DMS 273 treated with DMSO at 0.1 percent for 48 hours (cell line): ENCODE measurements at regions not wholly inside any gene's neighbourhood (a gene's known extent, or its start where the extent isn't known, plus 50 kb on each side); places are given as distances from the start of the nearest gene placed in this dataset.

Experiments used
- DNase-seq: peaks from one replicate; lab custom pipeline; 2025; lab: John Stamatoyannopoulos, UW

DNA sequence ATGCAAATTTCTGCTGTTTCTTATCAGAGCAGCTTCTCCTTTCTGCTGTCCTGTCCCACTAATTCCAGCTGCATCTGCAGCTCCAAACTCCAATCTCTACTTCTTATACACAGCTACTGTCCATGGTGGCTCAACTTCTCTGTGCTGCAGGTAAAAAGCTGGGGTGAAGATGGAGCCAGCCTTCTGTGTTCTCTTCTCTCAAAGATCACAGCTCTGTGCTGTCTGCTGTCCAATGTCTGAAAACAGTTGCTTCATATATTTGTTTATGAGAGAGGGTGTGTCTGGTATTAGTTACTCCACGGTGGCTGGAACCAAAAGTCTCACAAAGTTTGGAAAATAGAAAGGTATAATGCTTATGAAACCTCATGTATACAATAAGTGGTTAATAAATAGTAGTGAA lies 445.8 kb upstream of the TBX3 start:
- DNase-seq: no peak

DNA sequence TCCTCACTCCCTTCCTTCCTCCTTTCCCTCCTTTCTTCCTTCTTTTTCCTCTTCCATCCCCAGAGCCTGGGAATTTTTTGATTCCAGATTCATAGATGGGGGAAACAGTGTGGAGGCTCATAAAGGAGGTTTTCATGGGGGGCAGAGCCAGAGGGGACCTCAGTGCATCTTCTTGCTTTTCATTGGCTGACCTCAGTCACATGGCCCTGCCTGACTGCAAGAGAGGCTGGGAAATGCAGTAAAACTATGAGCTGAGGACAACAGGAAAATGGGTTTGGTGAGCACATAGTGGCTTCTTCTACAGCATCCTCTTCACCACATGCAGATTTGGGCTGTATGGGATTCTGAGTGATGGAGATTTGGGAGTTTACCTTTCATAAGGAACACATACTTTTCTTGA lies 437.1 kb upstream of the TBX3 start:
- no peak for DNase-seq

DNA sequence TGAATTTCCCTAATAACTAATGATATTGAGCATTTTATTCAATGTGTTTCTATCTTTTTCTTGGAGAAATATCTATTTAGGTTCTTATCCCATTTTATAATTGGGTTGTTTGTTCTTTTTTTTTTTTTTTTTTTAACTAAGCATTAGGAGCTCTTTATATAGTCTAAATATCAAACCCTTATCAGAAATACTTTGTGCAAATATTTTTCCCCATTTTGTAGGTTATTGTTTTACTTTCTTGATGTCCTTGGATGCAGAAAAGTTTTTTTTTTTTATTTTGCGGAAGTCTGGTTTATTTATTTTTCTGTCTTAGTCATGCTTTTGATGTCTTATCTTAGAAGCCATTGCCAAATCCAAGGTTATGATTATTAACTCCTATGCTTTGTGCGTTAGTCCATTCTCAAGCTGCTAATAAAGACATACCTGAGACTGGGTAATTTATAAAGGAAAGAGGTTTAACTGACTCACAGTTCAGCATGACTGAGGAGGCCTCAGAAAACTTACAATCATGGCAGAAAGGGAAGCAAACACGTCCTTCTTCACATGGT lies 434.3 kb upstream of the TBX3 start:
- DNase-seq: no peak

DNA sequence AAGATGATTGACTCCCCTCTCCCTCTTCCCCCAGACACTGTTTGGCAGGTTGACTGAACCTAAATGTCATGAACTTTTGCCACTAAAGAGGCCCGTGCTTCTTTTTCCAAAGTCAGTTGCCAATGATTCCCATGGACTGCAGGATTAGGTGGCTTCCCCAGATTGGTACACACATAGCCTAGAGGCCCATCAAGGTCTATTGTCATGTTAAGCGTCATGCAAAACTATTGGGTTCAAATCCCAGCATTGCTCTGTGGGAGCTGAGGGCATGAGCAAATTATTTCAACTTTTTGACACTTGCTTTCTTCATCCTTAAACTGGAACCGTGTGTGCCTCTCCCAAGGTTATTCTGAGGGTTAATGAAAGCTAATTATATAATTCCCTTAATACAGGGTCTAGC lies 430.2 kb upstream of the TBX3 start:
- no peak for DNase-seq

DNA sequence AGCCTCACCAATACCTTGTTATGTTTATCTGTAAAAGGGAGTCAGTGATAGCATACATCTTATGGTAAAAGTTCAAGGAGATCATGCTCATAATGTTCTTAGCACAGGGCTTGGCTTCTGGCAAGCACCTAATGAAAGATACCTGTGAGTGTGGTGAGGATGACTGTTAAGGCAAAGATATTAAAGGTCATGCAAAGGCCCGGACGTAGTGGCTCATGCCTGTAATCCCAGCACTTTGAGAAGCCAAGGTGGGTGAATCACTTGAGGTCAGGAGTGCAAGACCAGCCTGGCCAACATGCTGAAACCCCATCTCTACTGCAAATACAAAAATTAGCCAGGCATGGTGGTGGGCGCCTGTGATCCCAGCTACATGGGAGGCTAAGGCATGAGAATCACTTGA lies 425.9 kb upstream of the TBX3 start:
- DNase-seq: no peak

DNA sequence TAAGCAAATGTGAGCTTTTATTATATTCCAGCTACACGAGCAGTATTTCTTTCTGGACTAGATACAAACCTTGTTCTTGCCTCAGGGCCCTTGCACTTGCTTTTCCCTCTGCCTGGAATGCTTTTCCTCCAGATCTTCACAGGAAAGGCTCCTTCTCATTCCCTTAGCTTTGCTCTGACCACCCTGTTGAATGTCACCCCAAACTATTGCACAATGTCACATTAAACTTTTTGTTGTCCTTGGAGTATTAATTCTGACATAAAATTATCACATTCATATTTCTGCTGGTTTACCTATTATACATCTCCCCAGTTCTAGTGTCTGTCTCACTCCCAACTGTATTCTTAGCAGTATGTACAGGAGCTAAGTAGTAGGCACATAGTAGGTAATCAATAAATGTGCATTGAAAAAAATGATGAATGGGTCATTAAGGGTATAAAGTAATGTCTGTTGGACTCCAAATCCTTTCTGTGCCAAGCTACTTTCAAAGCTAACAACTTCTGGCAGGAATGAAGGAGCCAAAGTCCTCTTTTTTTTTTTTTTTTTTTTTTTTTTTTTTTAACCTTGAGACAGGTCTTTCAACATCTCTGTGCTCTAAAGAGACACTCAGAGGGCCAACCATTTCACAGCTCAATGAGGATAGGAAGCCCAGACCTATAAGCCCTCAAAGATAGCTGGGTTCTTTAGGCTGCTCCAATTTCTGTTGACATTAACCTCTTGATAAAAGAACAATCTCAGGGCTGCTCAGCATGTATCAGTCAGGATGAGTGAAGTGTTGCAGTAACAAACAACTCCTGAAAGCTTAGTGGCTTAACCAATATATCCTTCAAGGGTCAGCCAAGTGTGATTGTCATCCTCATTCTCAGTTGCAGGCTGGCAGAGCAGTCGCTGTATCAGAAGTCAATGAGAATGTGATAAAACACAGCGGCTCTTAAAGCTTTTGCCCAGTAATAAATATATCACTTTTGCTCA lies 424.4 kb upstream of the TBX3 start:
- no peak for DNase-seq

DNA sequence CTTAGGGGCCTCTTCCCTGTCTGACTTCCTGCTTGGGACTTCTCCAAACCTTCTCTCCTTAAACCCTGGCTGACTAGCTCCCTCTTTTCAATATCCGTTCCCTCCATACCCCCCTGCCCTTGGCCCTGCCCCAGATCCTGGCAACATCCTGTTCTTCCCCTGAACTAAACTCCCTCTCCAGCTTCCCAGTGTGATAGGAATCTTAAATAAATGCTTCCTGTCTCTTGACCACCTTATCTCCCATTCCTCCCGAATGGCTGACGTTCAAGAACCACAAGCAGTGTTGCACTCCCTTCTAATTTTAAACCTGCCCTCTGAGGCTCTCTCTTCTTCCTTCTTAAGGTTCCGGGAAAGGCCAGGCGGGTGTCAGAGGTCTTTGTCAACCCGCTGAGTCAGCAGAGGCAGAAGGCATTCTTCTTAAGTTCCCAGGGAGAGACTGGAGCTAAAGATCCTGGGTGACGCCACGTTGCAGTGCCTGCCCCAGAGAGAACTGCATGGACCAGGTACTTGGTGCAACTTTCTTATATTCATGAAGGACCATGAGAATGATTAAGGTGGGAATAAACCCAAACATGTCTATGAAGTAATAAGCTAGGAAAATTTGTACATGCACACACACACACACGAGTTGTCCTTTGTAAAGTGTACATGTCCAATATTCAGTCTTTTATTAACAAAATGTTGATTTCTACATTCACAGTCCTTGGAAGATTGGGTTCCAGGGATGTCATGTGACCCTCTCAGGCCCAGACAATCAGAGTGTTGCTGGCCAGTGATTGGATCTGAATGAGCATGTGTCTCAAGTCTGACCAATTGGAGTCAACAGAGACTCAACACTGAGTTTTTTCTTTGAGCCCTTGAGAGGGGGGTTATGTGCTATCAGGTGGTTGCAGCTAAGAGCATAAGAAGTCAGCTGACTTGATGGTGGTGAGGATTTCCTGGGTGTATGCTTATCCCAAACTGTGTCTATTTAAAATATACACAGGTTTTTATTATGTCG lies 420.2 kb upstream of the TBX3 start:
- no peak for DNase-seq

DNA sequence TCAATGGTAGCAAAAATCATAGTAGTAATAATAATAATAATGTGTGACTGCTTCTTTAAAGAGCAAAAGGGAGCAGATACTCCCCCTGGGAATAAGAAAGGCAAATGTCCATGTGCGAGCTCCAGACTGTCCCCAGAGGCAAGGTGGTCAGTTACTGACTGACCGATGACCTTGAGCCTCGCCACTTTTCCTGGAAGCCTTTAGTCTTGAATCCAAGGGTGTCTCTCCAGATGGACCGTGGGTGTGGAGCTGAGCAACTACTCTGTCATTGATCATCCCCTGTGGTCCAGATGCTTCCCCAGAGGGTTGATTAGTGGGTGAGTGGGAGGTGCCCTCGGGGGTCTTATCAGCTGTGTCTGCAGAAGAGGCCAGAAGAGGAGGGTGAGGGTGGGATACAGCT lies 418.5 kb upstream of the TBX3 start:
- no peak for DNase-seq

DNA sequence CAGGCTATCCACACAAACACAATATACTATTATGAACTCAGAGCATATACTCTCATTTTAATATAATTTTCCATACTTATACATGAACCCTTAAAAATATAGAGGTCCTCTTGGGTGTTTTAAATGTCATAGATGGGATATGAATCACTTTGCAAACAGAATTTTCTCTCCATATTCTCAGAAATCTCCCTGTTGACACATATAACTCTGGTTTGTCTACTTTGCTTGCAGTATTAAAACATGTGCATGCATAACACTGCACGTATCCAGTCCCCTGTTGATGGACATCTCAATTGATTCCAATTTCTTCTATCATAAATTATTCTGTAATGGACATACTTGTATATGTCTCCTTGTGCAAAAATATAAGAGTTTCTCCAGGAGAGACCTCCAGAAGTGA lies 417.5 kb upstream of the TBX3 start:
- no peak for DNase-seq

DNA sequence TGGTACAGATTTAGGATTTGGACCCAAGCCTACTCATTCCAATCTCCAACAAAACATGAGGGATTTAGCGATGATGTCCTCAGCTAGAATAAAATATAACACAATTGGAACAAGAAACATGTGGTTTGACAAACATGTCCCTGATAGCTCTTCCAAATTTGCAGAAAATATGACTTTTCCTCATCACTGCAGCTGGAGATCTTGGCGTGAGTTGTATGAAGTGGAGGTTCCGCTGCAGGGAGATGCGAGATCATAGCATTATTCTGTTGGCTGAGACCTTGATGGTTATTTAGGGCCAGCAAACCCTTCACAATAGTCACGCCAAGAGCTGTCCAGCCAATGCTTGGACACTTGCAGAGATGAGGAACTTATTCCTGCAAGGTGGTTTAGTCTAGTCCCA lies 413.4 kb upstream of the TBX3 start:
- no peak for DNase-seq

DNA sequence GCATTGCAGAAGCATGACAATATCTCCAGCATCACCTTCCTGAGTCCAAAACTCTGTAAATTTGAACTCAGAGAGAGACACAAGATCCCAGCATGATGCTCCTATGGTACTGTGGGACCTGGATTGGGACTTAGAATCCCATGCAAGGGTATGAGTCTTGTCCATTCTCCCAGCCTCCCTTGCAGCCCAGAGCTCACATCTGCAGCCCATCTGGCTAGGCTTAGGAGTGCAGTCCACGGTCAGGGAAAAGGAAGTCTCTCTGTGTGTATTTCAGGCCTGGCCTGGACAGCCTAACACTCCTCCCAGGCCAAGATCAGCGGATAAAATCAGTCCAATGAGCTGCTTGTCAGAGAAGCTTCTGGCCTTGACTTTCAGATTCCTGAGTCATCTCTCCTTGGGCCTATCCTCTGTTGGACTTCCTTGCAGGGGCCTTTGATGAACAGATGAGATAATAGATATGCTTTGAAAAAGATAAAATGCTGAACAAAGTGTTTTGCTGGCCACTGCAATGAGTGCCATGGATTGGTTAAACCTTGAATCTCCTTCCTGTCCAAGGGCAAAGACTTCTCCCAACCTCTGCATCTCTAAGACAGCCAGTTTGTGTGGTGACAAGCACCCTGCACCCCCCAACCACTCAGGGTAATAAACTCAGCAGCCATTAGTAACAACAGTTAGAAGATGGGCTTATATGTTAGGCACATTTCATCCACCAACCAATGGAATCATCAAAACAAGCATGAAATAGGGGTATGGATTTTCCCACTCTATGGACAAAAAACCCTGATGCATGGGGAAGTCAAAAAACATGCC lies 412.8 kb upstream of the TBX3 start:
- DNase-seq: no peak

DNA sequence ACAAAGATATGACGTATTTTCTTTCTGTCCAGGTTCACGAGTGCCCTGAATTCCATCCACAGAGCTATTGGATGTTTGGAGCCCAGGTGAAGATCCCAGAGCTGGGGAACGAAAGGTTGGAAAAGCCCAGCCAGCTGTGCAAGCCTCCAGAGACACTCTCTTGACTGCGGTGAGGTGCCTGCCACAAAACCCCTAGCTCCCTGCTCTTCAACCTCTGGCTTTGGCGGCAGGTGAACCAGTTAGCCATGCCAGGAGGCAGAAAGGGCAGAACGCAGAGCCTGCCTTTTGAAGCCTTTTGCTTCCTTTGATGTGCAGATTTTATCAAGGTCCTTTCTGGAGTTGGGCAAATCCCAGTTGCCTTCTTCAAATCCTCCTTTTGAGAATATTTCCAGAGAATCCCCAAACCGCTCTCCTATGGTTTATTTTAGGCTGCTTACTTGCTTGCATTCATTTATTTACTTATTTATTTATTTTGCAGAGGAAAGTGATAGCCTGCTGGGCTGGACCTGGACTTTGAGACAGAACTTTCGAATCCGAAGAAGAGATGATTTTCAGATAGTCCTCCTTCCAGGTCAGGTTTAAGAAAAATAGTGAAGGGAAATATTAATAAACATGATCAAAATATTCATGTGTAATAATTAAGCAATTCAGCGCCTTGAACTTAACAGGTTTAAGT lies 411.2 kb upstream of the TBX3 start:
- DNase-seq: no peak

DNA sequence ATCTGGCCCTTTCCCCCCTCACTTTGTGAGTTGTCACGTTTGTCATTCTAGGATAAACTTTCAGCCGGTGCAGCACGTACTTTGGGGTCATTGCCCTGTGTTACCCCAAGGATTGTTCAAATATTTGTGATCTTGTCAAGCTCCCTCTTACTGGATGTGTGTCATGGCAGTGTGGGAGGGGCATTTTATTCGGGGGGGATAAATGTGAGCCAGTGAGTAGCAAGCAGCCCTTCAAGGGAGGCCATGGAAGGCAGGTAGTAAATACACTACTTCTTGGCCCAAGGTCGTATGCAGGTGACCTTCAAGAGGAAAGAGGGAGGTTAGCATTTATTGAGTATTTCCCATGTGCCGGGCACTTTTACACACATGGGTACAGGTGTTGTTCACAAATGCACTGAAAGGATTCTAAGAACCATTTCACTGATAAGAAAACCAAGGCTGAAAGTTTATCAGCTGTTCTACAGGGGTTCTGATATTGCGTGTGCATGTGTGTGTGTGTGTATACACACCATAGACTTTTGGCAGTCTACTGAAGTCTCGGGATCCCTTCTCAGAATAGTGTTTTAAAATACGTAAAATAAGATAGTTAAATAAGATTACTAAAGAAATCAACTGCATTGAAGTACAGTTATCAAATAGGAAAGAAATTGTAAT lies 410.3 kb upstream of the TBX3 start:
- DNase-seq: no peak

DNA sequence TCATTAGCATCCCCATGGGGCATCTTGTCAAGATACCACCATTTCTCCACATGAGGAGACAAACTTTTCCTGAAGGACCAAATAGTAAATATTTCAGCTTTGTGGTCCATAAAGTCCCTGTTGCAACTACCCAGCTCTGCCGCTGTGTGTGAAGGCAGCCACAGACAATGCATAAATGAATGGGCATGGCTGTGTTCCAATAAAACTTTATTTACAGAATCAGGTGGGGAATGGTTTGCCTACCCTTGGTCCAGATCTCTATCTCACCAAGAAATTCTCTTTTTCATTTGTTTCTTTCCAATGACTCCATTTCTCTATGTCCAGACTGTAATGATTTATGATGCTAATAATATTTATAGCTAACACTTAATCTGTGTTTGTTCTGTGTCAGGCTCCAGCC lies 409.3 kb upstream of the TBX3 start:
- DNase-seq: no peak

DNA sequence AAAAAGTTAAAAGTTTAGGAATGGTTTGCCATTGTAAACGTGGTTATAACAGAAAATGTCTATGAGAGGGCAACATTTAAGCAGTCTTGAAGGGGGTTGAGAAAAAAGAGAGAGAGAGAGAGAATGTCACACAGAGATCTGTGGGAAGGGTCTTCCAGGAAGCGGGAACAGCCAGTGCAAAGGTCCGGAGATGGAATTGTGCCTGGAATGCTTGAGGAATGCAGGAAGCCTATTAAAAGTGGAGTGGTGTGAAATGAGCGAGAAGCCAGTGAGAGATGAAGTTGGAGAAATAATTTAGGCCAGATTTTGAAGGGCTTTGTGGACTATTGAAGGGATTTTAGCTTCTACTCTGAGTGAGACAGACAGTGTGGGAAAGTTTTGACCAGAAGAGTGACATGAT lies 406.8 kb upstream of the TBX3 start:
- DNase-seq: no peak

DNA sequence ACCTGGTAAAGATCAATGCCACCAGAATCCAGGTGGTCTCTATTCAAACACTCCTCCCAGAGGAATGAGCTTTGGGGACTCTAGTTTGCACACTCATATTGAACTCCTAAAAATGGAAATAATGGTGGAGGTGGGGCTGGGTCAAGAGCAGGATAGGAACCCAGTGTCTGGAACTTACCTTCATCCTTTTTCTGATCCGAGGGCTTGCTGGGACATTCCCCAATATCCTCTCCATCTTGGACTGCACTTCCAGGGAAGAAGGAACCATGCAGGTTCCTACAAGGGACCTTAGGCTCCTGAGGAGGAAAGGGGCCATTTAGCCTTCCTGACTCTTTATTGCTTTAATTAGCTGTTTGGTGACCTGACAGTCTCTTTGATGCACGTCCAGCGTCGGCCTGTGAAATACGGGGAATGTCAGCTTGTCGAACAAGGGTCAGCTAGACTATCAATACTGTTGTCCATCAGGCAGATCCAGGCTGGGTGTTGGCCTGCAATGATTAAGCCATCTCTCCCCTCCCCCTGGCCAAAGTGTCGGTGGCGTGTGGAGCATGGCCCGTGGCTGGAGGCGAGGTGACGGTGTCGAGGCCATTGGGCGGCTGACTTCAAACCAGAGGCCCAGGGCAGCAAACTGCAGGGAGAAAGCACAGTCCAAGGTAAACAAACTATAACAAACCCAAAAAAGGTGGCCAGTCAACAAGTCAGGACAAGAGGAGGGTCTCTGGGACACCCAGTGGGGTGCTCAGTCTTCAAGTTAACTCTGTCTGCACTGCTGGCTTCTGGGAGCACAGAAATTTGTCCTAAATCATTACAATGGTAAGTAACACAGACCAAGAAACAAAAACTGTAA lies 405.2 kb upstream of the TBX3 start:
- no peak for DNase-seq

DNA sequence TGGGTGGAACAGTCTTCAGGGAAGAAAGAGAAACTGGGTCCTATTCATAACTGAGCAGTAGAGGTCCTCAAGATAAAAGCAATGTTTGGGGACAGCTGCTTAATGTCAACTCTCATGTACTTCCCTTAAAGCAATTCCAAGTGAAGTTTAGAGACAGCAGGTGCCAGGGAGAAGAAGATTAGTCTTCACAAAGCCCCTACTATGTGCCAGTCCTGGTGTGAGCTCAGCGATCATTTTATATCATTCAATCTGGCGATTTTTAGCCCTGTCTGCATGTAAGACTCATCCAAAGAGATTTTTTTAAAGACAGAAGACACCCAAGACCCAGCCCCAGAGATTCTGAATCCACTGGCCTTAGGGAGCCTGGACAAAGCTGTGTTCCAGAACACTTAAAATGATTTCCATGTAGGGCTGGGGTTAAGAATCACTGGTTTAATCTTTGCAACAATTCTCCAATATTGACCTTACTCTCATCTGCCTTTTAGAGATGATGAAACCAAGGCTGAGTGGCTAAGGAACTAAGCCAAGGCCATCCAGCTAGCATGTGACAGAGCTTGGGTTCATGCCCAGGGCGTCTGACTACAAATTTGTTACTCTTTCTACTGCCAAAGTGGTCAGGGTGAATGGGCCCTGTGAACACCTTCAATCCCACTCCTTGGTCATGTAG lies 404.5 kb upstream of the TBX3 start:
- no peak for DNase-seq

DNA sequence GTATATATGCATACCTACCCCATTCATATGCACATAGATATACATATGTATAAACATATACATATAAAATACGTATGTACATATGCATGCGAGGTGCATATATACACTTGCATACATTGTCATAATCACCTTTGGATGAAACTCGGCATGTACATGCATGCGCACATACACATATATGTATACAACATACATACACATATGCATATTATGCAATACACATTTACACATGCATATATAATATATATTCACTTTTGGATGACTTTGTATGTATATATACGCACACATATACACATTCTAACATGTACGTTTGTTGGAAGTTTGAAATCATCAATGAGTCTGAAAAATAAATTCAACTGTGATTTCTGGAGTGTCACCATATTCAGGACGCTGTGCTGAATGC lies 401.6 kb upstream of the TBX3 start:
- no peak for DNase-seq

DNA sequence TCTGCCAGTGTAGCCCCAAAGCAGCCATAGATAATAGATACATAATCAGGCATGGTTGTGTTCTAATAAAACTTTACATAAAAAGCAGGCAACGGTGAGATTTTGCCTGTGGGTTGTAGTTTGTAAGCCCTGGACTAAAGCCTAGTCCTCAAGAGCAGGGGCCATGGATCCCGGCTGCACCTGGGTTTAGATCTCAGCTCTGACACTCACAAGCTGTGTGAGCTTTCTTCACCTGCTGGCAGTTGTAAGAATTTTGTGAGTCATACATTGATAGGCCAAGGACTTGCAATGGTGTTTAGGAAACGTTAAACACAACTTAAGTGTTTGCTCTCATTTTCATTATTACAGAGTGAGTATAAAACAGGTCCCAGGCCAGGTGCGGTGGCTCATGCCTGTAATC lies 395.8 kb upstream of the TBX3 start:
- DNase-seq: no peak
